Omental fat pad (tissue), 3 donors: ENCODE measurements at regions not wholly inside any gene's neighbourhood (a gene's known extent, or its start where the extent isn't known, plus 50 kb on each side); places are given as distances from the start of the nearest gene placed in this dataset.

Experiments used
- ATAC-seq: fragments of 150-250 bp; one replicate; pipeline ENCODE4 v1.9.1; 2016; ENCODE audit warnings: mild to moderate bottlenecking, moderate library complexity; ENCODE audit not compliant: low FRiP score
- DNase-seq: peaks from one replicate; pipeline ENCODE4 v3.0.0-alpha.2; 2019; ENCODE audit warnings: low spot score
- TF ChIP-seq, protein P1 (sequence below), 3 donors: fragments of 450-650 bp; IDR thresholded peaks; one replicate each; pipeline ENCODE4 v1.5.1; 2016 to 2017; ENCODE audit warnings: antibody characterized with exemption in 3 of 3, mild to moderate bottlenecking in 3 of 3, moderate library complexity in 2 of 3

DNA sequence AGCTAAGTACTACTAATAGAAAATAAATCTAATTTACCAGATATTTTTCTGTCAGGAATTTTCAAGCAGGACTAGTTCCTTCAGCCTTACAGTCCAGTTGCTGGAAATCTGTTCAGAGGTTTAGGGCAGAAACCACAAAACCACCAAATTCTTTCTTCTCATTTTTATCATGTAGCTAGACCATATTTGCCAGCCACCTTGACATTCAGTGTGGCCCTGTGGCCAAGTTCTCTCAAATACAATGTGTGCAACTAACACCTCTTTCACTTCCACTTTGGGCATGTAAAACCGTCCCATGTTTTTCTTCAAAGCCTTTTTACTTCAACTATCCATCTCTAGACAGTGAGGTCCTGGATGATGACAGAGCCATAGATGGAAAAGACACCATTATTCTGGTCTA lies 1133.2 kb upstream of the CDH18 start:
- TF ChIP-seq, protein P1, sequence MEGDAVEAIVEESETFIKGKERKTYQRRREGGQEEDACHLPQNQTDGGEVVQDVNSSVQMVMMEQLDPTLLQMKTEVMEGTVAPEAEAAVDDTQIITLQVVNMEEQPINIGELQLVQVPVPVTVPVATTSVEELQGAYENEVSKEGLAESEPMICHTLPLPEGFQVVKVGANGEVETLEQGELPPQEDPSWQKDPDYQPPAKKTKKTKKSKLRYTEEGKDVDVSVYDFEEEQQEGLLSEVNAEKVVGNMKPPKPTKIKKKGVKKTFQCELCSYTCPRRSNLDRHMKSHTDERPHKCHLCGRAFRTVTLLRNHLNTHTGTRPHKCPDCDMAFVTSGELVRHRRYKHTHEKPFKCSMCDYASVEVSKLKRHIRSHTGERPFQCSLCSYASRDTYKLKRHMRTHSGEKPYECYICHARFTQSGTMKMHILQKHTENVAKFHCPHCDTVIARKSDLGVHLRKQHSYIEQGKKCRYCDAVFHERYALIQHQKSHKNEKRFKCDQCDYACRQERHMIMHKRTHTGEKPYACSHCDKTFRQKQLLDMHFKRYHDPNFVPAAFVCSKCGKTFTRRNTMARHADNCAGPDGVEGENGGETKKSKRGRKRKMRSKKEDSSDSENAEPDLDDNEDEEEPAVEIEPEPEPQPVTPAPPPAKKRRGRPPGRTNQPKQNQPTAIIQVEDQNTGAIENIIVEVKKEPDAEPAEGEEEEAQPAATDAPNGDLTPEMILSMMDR (IDR thresholded peaks at IDR 0.05): no peak
- DNase-seq: no peak
- no peak for ATAC-seq

DNA sequence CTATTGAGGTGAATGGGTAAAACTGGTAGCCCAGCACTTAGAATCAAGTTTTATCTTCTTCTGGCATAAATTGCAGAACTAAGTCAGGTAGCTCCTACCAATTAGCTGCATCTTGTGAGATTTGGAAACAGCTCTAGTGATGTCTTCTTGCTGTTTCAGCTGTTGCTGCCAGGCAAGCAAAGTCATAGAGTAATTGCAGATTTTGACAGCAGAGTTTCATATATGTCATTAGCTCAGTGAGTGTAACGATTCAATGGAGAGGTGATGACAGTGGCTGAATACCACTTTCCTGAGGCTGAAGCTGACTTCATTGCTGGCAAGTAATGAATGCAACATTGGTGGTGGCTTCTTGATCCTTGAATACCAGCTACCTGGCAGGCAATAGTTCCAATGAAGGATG lies 1109.7 kb upstream of the CDH18 start:
- TF ChIP-seq, protein P1 (IDR thresholded peaks at IDR 0.05): no peak
- DNase-seq (no peak), ATAC-seq (no peak)

DNA sequence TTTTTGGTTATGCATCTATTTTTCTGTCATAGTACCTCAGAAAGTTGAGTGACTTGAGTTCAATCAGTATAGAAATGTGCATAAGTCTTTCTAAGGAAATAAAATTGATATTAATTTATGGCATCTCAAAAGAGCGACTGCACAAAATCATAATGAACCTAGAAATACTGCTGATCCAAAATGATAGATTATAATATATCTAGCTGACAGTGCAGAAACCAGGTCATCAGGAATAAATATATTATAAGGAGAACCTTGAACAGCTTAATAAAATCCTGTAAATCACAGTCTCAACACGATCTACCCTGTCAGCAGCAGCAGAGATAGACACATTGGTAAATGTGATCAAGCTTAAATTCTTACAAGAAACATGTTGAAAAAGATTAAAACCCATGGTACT lies 1106.6 kb upstream of the CDH18 start:
- DNase-seq (no peak), ATAC-seq (no peak)
- TF ChIP-seq, protein P1 (IDR thresholded peaks at IDR 0.05): no peak

DNA sequence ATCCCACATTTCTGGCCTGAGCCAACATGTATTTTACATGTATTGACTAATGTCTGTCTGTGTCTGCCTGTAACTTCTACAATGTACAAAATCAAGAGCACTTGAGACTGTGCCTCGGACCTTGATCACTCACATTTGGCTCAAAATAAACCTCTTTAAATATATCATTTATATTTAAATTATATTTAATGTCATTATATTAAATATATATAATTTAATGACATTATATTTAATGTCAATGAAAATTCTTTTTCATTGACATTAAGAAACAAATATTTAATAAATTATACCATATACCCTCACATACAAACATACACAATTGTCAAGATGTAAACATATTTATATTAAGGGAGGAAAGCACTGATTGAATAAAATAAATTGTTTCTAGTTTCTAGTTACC lies 1099.8 kb upstream of the CDH18 start:
- DNase-seq: no peak
- no peak for ATAC-seq
- TF ChIP-seq, protein P1 (IDR thresholded peaks at IDR 0.05): no peak

DNA sequence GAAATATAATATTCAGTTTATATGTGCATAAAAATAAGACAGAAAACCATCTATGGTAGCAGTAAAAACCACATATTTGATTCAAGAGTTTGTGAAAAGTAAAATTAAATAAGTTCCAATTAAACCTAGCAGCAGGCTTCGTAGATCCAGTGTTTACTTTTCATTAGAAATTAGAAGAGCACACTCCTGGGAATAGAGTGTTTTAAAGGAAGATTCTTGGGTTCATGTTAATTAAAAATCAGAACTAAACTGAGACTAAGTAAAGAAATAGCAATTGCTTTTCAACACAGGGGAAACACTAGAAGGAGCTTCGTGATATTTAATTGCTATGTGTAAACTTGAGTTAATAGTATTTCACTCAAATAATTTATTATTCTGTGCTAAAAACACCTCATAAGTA lies 1097.8 kb upstream of the CDH18 start:
- DNase-seq (no peak), ATAC-seq (no peak)
- TF ChIP-seq, protein P1 (IDR thresholded peaks at IDR 0.05): no peak

DNA sequence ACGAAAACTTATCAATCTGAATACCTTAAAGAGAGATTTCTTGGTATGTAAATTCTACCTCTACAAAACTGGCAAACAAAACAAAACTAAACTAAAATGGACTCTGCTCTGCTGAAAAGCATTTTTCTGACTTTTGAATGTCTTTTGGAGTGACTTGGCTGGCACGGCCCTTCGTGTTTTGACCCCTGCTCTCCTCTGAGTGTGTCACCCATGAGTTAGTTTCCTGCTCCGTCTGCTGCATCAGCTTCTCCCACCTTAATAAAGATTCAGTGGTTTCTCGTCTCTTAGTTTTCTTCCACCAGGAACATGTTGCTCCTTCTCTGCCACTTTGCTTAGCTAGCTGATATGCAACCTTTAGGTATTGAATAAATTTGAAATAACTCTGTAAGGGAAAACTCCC lies 1084.0 kb upstream of the CDH18 start:
- no peak for ATAC-seq
- TF ChIP-seq, protein P1 (IDR thresholded peaks at IDR 0.05): no peak
- DNase-seq: no peak

DNA sequence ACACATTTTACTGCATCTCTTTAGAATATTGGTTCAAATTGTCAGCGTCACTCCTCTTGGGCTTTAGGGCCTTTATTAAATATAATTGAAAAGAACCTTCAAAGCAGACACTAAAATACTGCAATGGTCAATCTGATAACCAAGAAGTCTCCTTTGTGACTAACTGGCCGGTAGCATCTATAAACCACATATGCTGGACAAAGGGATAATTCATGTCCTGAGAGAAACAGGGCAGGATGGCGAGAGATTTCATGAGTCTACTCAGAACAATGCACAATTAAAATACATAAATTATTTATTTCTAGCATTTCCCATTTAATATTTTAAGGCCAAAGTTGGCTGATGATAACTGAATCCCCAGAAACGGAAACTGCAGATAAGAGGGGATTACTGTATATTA lies 1083.4 kb upstream of the CDH18 start:
- DNase-seq (no peak), ATAC-seq (no peak)
- TF ChIP-seq, protein P1 (IDR thresholded peaks at IDR 0.05): no peak
